Vagina (tissue), 2 donors: ENCODE measurements at regions not wholly inside any gene's neighbourhood (a gene's known extent, or its start where the extent isn't known, plus 50 kb on each side); places are given as distances from the start of the nearest gene placed in this dataset.

Experiments used
- CTCF ChIP-seq, 3 experiments: fragments of 450-650 bp in 2 of 3; fragments of 200-600 bp in 1 of 3; sonication (generic) in 1 of 3; IDR thresholded peaks; one replicate each; pipeline ENCODE4 v1.5.1; 2017 to 2019; ENCODE audit warnings: antibody characterized with exemption in 3 of 3, mild to moderate bottlenecking in 2 of 3, moderate library complexity in 2 of 3
- POLR2A ChIP-seq, 2 donors: fragments of 450-650 bp; IDR thresholded peaks; one replicate each; pipeline ENCODE4 v1.6.1; 2017; ENCODE audit warnings: antibody characterized with exemption in 2 of 2, mild to moderate bottlenecking in 2 of 2, moderate library complexity in 2 of 2

DNA sequence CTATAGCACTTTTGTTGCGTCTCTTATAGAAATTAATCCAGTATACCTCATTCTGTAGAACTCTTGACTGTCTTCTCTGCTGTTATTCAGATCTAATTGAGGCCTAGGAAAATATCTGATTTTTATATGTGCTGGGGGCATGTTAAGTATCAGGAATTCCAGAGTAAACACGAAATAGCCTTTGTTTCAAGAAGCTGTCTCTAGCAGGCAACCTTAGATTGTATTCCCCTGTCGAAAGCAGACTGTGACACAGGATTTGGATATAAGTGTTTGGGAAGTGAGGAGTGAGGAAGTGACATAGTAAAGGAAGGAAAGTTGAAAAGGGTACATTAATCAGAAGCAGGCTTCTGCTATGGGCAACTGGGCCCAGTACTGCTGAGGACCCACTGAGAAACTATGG, 72.1 kb upstream of the RASA1 start:
- no peak for TF ChIP-seq POLR2A (IDR thresholded peaks at IDR 0.05)
- no peak for TF ChIP-seq CTCF (IDR thresholded peaks at IDR 0.05)
